ENCODE measurements at regions not wholly inside any gene's neighbourhood (a gene's known extent, or its start where the extent isn't known, plus 50 kb on each side); places are given as distances from the start of the nearest gene placed in this dataset.

GRCh38 chr16:22653876-22654275, 143.2 kb downstream of the NPIPB5 start:
- TF ChIP-seq POLR2A (IDR thresholded peaks at IDR 0.05) (no peak), CTCF (IDR thresholded peaks at IDR 0.05) (no peak), EP300 (IDR thresholded peaks at IDR 0.05) (no peak)

Data from sigmoid colon (tissue), 4 donors.